Ramos (cell line): ENCODE measurements at regions not wholly inside any gene's neighbourhood (a gene's known extent, or its start where the extent isn't known, plus 50 kb on each side); places are given as distances from the start of the nearest gene placed in this dataset.

ENCODE experiments used
- in situ Hi-C: fragments of 300-500 bp; cut with MboI; formaldehyde crosslinking; loops from one replicate; pipeline ENCODE4 v1.14.3; 2022; ENCODE audit warnings: low sequenced_read_pairs; ENCODE audit not compliant: unreplicated experiment

GRCh38 chr18:54714851-54715250 lies 113.4 kb upstream of the RAB27B start:
- in situ Hi-C loops: no loop called here

- in situ Hi-C loops: no loop called here
These were observed 111.7 kb upstream of the RAB27B start for GRCh38 chr18:54716586-54716985.

- in situ Hi-C loops: no loop called here
These were observed 110.4 kb upstream of the RAB27B start for GRCh38 chr18:54717673-54718407.

- in situ Hi-C loops: no loop called here
These were observed 109.9 kb upstream of the RAB27B start for GRCh38 chr18:54718408-54718773.

- in situ Hi-C loops: no loop called here
These were observed 107.7 kb upstream of the RAB27B start for GRCh38 chr18:54720620-54721019.

GRCh38 chr18:54726143-54726542 lies 102.1 kb upstream of the RAB27B start:
- in situ Hi-C loops: no loop called here

GRCh38 chr18:54734059-54734458 lies 94.2 kb upstream of the RAB27B start:
- in situ Hi-C loops: no loop called here

GRCh38 chr18:54736981-54737380 lies 91.3 kb upstream of the RAB27B start:
- in situ Hi-C loops: no loop called here

- in situ Hi-C loops: no loop called here
These were observed 90.3 kb upstream of the RAB27B start for GRCh38 chr18:54737986-54738385.

GRCh38 chr18:54739476-54739875 lies 88.8 kb upstream of the RAB27B start:
- in situ Hi-C loops: no loop called here

- in situ Hi-C loops: no loop called here
These were observed 88.0 kb upstream of the RAB27B start for GRCh38 chr18:54740136-54740846.

- in situ Hi-C loops: no loop called here
These were observed 86.2 kb upstream of the RAB27B start for GRCh38 chr18:54742120-54742519.

- in situ Hi-C loops: no loop called here
These were observed 85.3 kb upstream of the RAB27B start for GRCh38 chr18:54742659-54743604.

GRCh38 chr18:54743605-54743995 lies 84.7 kb upstream of the RAB27B start:
- in situ Hi-C loops: no loop called here

GRCh38 chr18:54749291-54749690 lies 79.0 kb upstream of the RAB27B start:
- in situ Hi-C loops: no loop called here

GRCh38 chr18:54750350-54750749 lies 77.9 kb upstream of the RAB27B start:
- in situ Hi-C loops: no loop called here

GRCh38 chr18:54752185-54752584 lies 76.1 kb upstream of the RAB27B start:
- in situ Hi-C loops: no loop called here

GRCh38 chr18:54755456-54755855 lies 72.8 kb upstream of the RAB27B start:
- in situ Hi-C loops: no loop called here

GRCh38 chr18:54762386-54762785 lies 65.9 kb upstream of the RAB27B start:
- in situ Hi-C loops: no loop called here

- in situ Hi-C loops: no loop called here
These were observed 63.5 kb upstream of the RAB27B start for GRCh38 chr18:54764786-54765185.
